NCI-H2029 (cell line): ENCODE measurements at regions not wholly inside any gene's neighbourhood (a gene's known extent, or its start where the extent isn't known, plus 50 kb on each side); places are given as distances from the start of the nearest gene placed in this dataset.

ENCODE experiments used
- DNase-seq: peaks from one replicate; lab custom pipeline; 2025; lab: John Stamatoyannopoulos, UW

DNA sequence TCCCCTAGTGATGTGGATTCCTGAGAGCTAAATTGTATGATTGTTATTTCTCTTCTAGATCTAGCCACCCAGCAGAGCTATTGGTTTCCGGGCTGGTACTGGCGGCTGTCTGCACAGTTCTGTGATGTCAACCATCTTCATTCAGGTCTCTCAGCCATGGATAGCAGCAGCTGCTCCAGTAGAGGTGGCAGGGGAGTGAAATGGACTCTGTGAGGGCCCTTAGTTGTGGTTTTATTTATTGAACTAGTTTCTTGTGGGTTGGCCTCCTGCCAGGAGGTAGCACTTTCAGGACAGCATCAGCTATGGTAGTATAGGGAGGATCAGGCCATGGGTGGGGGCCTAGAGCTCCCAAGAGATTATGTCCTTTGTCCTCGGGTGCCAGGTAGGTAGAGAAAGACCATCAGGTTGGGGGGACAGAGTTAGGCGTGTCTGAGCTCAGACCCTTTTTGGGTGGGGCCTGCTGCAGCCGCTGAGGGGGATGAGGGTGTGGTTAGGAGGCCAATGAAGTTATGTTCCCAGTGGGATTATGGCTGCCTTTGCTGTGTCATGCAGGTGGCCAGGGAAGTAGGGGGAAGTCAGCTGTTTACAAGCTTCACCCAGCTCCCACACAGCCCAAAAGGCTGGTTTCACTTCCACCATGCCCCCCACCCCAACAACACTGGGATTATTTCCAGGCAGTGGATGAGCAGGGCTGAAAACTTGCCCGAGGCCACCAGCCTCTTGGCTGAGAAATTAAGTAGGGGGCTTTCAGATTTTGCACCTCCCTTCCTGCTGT, 55.1 kb upstream of the RGS4 start:
- DNase-seq: peak; percentile 59

DNA sequence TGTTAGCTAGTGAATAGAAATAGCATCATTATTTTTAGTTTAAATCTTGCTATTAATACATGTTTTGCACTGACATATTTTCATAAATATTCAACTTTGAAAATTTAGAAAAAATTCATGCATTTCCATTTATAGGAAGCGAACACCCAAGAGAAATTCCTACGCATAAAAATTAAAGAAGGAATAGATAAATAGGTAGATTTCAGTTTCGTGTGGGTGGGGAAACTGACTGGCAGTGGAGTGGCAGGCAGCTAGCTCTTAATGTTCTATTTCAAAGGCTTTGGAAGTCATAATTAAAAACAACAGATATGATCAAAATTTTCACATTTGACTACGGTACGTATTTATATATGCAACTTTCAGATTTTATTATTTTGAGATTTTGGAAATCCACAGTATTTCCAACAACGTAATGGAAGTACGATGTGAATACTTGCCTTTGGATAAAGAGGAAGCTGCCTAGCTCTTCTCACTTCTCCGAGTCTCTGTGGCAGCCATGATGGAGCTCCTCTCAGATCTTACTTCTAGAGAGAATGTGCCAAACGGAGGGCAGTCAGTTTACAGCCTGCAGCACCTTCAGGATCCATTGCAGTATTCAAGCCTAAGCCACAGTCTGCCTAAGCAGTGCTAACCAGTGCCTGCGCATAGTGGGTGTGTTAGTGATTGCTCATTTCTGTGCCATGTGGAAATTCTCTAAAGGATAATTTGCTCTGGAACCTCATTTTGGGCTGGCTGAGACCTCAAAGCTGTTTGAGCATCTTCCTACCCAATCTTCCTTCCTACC, 62.9 kb upstream of the RGS4 start:
- no peak for DNase-seq

DNA sequence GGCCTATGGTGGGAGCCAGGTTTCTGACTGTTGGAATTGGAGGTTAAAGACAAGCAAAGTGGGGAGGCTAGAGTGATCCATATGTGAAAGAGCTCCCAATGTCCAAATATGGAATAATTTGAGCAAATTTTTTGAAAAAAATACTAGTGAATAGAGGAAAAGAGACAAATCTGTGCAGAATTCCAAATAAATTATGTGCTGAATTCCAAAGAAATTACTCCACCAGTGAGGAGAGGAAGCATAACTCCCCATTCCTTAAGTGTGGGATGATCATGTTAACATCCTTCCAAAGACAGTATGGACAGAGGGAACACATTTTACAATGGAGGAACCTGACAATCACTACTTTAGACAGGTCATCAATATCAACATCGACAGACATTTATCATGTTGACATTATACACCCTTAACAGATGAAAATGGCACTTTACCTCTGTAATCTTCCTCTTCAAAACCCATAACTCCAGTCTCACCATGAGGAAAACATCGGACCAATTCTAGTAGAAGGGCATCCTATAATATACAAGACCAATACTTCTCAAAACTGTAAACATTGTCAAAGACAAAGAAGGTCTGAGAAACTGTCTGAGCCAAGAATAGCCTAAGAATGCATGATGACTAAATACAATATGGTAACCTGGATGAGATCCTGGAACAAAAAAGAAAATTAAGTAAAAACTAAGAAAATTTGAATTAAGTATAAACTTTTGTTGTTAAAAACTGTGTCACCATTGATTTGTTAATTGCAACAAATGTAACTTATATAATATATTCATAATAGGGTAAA, 71.5 kb upstream of the RGS4 start:
- no peak for DNase-seq

DNA sequence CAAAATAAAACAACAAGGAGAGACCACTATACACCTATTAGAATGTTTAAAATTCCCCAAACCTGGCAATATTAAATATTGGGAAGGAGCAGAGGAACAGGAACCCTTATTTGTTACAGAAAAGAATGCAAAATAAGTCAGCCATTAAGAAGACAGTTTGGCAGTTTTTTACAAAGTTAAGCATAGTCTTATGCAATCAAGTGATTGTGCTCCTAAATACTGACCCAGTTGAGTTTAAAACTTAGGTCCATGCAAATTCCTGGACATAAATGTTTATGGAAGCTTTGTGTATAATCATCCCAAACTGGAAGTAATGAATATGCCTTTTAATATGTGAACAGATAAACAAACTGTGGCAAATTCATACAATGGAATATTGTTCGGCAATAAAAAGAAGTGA, 72.9 kb upstream of the RGS4 start:
- no peak for DNase-seq

DNA sequence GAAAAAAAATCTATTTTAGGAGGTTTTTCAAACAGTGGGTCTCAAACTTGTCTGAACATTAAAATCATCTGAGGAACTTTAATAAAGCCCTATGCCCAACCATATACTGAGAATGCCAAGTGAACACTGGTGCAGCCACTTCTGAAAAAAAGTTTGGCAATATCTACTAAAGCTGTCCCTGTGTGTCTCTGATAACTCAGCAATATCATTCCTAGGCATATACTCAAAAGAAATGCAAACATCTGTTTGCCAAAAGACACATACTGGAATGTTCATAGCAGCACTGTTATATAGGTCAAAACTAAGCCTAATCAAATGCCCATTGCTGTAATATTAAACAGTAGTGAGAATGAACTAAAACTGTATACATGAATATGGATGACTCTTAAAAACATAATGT, 74.2 kb upstream of the RGS4 start:
- DNase-seq: no peak

DNA sequence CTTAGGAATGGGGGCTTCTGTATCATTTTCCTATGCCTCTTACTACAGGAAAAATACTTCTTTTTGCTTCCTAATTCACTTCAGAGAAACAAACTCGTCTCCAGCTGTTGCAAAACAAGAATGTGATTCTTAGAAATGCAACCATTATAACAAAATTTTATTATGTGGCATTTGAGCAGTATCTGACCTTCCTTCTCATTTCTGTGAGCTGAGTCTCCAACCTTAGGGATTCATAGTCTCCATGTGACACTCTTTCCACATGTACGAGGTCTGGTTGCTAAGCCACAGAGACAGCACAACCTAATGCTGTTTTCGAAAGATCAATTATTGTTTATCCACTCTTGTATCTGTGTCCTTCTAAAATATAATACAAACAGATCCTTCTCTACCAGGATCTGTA, 75.3 kb upstream of the RGS4 start:
- no peak for DNase-seq

DNA sequence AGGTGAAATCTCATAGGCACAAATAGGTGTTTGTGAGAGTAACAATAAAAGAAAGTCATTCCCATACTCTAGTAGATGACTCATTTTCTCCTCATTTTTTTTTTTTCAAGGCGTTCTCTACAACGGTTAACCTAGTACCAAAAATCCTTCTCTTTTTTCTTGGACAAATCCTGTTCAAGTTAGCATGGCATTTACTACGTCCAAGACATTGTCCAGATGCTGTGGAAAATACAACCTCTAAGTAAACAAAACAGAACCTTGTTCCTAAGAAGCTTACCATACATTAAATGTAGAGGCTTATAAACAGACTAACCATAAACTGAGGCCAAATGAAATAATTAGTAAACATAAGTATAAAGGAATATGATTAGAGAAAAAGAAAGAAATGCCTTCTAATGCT, 76.2 kb upstream of the RGS4 start:
- no peak for DNase-seq

DNA sequence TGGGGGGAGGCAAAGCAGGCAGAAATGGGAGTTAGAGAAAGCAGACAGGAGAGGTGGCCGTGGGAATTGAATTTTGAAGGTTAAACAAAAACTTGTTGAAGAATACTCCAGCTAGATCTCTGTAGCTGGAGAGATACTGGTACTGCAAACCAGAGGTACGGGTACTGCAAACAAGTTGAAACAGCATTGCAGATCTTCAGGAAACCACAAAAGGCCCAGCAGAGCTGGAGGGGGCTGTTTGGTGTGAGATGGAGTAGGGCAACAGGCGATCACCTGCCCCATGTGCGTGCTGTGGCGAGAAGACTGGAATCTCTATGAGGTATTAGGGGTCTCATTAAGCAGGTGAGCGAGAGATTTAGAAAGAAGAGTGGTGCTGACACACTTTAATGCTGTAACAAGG, 77.7 kb upstream of the RGS4 start:
- DNase-seq: no peak

DNA sequence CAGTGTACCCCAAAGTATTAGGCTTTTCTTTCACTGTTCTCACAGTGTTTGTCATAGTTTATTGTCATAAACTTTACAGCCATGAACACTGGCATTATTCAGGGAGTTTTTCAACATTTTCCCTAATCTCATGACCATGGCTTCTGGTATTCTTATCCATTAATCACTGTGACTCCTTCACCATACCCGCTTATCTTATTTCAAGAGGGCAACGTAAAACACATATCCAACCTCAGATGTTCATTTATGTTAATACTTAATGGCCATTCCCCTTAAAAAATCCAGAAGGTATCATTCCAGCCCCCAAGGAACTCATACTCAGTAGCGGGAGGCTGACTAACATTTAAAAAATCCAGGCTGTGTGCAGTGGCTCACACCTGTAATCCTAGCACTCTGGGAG, 78.5 kb upstream of the RGS4 start:
- DNase-seq: no peak

DNA sequence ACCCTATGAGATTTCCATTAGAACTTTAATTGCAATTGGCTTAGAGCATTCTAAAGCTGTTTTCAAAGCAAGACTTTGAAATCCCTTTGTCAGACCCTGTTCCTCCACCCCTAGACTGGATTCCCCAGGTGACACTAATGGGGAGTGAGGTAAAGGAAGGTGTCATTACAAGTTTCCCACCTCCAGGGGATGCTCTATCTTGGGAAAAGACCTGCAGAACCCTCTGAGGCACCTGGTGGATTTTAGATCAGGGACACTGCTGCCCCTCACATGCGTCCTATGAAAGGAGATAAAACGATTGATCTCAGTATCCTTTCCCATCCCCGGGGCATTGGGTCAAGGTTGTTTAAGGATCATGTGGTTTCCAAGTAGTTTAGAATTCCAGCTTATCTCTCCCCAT, 80.3 kb upstream of the RGS4 start:
- no peak for DNase-seq

DNA sequence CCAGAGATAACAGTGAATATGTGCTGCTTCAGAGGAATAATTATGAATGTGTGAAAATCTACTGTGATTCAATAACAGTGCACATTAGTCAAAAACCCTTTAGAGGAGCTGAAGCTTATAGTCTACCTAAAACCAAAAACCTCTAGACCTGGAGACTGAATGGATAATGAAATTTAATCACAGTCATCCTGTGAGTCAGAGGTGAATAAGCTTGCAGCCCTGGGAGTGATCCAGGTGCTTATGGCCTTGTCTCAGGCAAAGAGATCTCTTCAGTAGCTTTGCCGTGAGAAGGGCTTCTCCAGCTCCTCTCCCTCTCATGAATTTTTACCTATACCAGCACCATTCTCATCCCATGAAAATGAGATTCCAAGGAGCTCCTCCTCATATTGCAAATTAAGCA, 81.3 kb upstream of the RGS4 start:
- DNase-seq: no peak

DNA sequence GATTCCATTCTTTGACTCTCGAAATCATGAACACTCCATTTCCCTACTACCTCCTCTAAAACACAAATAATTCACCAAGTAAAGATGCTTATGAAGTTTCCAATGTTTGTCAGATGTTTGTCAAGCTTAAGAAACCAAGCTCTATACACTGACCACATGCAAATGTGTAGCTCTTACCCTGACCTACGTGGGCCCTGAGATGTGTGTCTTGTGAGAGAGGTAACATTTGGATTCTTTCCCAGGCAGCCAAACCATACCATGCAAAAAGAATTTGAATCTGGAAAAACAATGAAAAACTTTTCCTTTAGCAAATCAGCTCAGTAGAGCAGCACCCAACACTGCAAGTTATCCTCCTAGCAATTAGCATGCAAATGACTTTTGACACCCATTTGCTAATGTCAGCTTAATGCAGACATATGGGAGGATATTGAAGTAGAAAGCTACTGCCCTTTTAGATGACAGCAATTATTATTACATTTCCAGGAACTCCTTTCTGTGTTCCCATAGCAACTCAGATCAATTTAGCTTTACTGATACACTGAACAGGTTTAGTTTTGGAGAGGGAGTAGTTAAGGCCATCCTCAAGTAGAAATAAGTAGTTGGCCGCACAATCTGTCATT, 83.2 kb upstream of the RGS4 start:
- no peak for DNase-seq

DNA sequence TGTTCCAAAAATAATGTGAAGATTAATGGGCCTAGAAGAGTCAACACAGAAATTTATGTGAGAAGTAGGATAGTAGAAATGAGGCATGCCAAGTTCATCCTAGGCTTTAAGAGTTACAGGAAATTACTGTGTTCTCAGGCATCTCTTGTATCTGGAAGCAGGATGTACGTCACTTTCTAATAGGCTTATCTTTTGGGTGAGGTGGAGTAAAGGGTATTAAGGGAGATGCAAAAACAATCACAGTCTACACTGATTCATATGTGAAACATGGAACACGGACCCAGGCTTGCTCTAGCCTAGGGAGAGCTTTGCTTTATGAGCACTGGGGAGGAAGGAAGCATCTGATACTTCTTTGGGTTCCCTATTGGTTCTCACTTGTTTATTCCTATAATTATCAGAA, 84.5 kb upstream of the RGS4 start:
- DNase-seq: no peak

DNA sequence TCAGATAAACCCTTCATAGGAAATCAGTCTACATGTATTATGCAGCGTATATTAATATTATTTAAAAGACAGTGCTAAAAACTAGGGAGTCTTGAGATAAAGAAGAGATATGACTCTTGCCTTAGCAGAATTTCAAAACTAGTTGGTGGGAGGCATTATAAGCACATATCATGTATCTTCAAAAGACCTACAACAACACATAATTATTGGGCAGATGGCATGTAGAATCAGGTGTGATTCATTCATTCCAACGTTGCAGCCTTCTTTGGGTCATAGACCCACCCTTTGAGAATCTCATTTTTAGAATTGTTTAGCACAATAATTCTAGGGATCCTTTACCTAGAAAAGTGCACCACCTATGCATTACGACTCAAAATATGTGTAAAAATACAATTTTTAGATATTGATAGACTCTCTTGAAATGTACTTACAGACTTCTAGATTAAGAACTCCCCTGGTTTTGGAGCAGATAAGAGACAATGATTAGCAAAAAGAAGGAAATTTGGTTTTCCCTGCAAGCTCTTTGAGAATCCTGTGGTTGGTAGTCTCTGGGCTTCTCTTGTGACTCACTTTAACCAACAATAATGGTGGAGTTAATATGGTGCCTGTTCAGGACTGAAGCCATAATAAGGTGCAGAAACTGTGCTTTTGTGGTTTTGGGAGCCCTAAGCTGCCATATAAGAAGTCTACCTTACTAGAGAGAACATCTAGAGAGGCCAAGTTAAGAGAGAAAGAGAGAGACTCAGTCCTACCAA, 85.3 kb upstream of the RGS4 start:
- no peak for DNase-seq

DNA sequence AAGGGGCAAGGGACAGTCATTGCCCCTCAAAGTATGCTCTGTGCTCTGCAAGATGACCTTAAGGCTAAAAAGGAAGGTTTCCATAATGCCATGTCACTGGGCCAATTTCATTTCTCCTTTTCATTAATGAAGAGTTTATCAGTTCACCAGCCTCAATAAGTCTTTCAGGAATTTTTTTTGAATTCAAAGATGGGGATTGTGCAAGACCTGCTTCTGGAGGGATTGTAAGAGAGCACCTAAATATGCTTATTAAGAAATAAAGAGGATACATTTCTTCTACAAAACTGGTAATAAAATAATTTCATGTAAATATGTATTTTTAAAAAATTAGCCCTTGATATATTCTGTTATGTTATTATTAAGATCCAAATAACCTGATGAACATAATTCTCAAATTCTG, 86.8 kb upstream of the RGS4 start:
- DNase-seq: no peak

DNA sequence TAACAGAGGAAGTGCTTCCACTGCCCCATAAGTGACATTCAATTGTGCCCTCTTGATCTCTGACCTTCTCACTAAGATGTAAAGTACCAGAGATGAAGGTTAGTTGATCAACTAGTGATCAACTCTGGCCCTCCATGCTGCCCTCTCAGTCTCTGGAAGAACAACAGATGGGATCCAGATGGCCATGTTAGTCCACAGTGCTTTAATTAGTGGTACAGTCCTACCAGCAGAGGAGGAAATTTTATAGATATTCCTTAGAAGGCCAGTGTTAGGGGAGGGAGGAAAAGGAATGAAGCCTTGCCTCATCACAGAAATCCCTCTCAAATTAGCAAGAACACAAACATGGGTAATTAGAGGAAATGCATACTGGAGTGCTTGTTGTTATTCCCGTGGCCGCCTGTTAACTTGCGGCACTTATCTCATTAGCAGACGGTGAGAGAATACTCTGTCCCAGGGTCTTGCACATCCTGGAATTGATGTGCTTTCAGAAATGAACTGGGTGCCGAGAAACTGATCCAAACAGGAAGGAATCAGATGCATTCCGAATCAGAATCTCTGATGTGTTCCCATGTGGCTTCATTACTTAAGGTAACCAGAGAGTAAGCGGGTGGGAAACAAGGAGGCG, 91.1 kb upstream of the RGS4 start:
- DNase-seq: no peak

DNA sequence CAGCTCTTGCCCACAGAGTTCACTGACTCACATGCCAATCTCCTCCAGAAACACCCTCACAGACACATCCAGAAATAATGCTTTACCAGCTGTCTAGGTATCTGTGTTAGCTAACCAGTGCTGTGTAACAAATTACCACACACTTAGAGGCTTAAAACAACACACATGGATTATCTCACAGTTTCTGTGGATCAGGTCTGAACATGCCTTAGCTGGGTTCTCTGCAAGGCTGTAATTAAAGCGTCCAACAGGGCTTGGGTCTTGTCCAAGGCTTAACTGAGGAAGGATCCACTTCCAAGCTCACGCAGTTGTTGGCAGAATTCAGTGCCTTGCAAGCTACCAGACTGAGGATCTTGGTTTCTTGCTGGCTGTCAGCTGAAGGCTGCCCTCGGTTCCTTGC, 92.5 kb upstream of the RGS4 start:
- no peak for DNase-seq

DNA sequence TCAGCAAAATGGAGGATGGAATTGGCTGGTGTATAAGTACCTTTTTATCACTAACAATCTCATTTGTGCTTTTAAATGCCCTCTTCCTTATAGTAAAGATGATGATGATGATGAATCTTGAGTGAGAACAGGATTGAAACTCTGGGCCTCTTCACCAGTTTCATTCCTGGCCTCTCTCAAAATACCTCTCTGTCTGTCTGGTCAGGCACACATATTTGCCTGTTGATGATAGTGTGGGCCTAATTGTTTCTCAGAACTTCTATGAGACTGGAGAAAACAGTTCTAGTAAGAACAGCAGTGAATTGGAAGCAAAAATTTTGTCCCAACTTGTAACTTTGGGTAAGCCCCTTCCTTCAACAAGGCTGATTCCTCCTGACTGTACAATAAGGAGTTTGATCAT, 94.4 kb upstream of the RGS4 start:
- DNase-seq: no peak

DNA sequence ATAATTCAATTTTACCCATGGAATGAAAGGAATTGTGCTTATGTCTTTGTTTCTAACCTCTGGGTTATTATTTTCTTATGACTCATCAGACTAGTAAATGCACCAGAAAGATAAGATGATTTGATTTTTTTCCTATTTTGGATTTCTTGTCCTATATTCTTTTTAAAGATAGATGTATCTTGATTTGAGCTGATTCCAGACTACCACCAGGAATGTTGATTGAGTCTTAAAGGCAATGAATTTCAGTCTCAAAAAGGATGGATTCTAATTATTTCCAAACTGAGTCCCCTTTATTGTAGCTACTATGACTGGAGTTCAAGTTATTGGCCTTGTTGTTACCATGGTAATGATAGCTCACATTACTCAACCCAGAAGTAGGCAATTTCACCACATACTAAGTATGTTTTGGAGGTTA, 95.8 kb upstream of the RGS4 start:
- no peak for DNase-seq

DNA sequence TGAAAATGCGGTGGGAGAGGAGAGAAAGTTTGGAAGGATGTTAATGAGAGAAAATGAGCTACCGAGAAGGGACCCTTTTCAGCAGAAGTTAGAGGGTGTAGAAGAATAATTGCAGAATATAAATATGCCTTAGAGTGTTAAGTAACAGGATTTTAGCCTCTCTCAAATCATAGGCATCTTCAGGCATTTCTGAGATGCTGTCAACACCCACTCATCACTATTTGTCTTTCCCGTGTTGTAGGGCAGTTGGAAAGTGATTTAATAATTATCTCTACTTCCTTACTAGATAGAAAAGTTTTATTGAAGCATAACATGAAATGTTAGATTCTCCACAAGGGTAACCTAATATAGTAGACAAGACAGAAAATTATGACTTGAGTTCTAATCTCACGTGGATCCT, 96.4 kb upstream of the RGS4 start:
- DNase-seq: no peak

DNA sequence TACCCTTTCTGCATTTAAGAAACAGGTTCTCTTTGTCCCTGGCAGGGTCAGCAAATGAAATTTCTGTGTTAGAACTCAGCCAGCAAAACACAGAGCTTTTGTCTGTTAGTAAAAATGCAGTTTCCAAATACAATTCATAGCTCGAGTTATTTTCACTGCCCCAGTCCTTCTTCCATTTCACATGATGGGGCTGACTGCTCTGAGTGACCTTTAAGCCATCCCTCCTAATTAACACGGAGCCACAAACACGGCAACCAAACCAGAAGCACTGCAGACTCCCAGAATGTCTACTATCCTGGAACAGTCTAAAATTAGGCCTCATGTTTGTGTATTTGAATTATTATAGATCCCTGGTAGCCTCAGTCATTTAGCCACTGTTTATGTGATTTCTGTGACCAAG, 99.1 kb upstream of the RGS4 start:
- no peak for DNase-seq
